ENCODE measurements at regions not wholly inside any gene's neighbourhood (a gene's known extent, or its start where the extent isn't known, plus 50 kb on each side); places are given as distances from the start of the nearest gene placed in this dataset.

DNA sequence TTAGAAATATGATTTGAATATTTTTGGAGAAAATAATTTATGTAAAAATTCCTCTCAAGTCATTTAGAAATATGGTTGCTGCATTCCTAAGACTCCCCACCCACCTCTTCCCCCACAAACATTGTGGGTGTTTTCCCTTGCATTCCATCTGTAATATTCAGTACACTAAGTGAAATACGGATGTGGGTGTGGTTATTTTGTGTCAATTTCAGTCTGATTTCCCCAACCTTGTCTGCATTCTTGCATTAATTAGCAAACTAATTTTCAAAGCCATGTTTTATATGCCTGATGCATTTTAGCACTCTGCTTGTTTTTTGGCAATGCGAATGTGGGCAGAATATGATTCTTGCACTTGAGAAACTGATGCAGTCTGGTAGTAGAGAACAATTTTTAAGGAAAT lies 408.3 kb upstream of the RGMA start:
- no peaks in the 10 kb centered on the region for H3K4me1 ChIP-seq (ENCODE audit: control insufficient read depth, insufficient read depth, low read length)
- no peak overlapping the region for H3K4me2 ChIP-seq (ENCODE audit: low read length)
- H3K9me3 ChIP-seq (replicated peaks; ENCODE audit: low read length) = no peaks in the 10 kb centered on the region
- H3K36me3 ChIP-seq (ENCODE audit: insufficient read depth, low read length) = no peaks in the 10 kb centered on the region
- no peak overlapping the region for H3K4me3 ChIP-seq (ENCODE audit: low read length)
- no peaks in the 10 kb centered on the region for H3K27me3 ChIP-seq (ENCODE audit: control insufficient read depth, insufficient read depth, low read length)
- H3K9ac ChIP-seq (ENCODE audit: low read depth, low read length) = no peak overlapping the region

DNA sequence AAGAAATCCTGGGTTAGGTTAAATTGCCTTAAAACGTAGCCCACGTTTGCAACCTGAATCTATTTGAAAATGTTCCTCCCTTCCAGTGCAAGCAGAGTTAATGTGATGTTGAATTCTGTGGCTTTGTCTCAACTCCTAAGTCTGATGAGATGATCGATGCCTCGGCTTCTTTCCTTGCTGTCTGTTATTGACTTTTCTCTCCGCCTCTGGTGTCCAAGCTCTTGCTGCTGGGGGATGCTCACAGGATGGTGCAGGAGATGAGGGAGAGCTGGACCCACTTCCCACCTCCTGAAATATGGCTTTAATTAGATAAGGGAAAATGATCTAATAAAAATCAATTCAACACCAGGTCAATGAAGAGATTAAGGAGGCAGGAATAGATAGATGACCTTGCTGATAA lies 407.9 kb upstream of the RGMA start:
- no peak overlapping the region for H3K9ac ChIP-seq (ENCODE audit: low read depth, low read length)
- H3K36me3 ChIP-seq (ENCODE audit: insufficient read depth, low read length) = no peaks in the 10 kb centered on the region
- no peak overlapping the region for H3K4me3 ChIP-seq (ENCODE audit: low read length)
- H3K27me3 ChIP-seq (ENCODE audit: control insufficient read depth, insufficient read depth, low read length) = no peaks in the 10 kb centered on the region
- no peaks in the 10 kb centered on the region for H3K9me3 ChIP-seq (replicated peaks; ENCODE audit: low read length)
- H3K4me2 ChIP-seq (ENCODE audit: low read length) = no peak overlapping the region
- H3K4me1 ChIP-seq (ENCODE audit: control insufficient read depth, insufficient read depth, low read length) = no peaks in the 10 kb centered on the region

DNA sequence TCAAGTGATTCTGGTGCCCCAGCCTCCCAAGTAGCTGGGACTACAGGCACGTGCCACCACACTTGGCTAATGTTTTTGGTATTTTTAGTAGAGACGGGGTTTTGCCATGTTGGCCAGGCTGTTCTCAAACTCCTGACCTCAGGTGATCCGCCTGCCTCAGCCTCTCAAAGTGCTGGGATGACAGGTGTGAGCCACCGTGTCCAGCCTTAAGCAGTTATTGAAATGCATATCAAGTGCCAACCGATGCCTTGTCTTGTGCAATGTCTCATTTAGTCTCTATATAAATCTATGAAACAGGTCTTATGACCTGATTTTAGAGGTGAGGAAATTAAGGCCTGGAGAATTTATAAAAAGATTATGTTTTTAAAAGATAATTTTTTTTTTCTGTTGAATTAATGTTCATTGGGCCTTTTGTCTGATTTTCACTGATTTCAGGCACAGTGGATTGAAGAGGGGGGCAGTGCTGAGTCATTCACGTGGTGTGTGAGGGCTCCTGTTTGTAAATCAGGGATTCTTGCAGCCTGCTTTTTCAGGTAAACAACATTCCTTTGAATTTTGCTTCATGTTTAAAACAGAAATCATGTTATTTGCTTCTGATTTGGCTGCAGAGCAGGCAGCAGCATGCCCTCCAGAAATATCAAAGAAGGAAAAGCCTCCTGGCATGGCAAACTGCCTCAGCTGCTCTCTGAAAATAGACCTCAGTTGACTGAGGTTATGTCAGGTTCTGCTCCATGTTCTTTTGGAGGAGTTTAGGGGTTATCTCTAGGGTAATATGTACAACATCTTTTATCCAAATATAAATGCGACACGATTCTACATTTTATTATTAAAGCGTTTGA lies 407.0 kb upstream of the RGMA start:
- Histone ChIP-seq H3K36me3 (ENCODE audit: insufficient read depth, low read length) (no peaks in the 10 kb centered on the region), H3K4me2 (ENCODE audit: low read length) (no peak overlapping the region), H3K4me3 (ENCODE audit: low read length) (no peak overlapping the region), H3K27me3 (ENCODE audit: control insufficient read depth, insufficient read depth, low read length) (no peaks in the 10 kb centered on the region), H3K4me1 (ENCODE audit: control insufficient read depth, insufficient read depth, low read length) (no peaks in the 10 kb centered on the region), H3K9ac (ENCODE audit: low read depth, low read length) (no peak overlapping the region), H3K9me3 (replicated peaks; ENCODE audit: low read length) (no peaks in the 10 kb centered on the region)

DNA sequence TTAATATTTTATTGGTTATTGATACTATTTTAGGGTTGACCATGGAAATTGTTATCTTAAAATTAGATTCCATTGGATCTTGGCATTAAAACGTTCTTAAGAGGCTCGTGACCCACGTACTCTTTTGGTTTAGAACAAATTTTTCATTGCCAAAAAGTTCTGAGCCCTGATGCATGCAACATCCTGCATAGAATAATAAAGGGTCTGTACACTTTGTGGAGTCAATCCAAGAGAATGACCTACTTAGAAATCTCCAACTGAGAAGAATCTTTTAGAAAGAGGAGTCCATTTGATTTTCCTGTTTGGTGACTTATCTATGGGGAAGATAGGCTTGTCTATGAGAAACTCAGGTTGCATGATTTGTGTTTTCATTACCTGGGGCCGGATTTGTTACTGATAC lies 404.2 kb upstream of the RGMA start:
- Histone ChIP-seq H3K9ac (ENCODE audit: low read depth, low read length) (no peak overlapping the region), H3K9me3 (replicated peaks; ENCODE audit: low read length) (no peaks in the 10 kb centered on the region), H3K36me3 (ENCODE audit: insufficient read depth, low read length) (no peaks in the 10 kb centered on the region), H3K27me3 (ENCODE audit: control insufficient read depth, insufficient read depth, low read length) (no peaks in the 10 kb centered on the region), H3K4me2 (ENCODE audit: low read length) (no peak overlapping the region), H3K4me1 (ENCODE audit: control insufficient read depth, insufficient read depth, low read length) (no peaks in the 10 kb centered on the region), H3K4me3 (ENCODE audit: low read length) (no peak overlapping the region)

DNA sequence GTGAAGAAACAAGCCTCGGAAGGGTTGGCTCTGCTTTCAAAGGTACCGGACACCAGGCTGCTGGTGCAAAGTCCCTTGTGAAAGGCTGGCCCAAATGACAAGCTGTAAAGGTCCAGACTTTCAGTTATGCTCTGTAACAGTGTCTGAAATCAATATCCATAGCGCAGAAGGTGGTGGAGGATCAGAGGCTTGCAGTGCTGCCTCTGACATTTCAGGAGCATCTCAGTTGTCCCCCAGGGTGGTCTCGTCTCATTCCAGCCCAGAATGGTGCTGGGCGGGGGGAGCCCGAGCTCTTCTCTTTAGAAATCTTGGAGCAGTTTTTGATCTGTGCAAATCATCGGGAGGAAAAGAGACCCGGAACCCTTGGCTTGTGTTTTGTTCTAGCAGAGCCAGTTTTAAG lies 402.3 kb upstream of the RGMA start:
- H3K4me1 ChIP-seq (ENCODE audit: control insufficient read depth, insufficient read depth, low read length) = no peaks in the 10 kb centered on the region
- H3K4me3 ChIP-seq (ENCODE audit: low read length) = no peak overlapping the region
- no peaks in the 10 kb centered on the region for H3K27me3 ChIP-seq (ENCODE audit: control insufficient read depth, insufficient read depth, low read length)
- H3K4me2 ChIP-seq (ENCODE audit: low read length) = no peak overlapping the region
- no peaks in the 10 kb centered on the region for H3K9me3 ChIP-seq (replicated peaks; ENCODE audit: low read length)
- no peak overlapping the region for H3K9ac ChIP-seq (ENCODE audit: low read depth, low read length)
- H3K36me3 ChIP-seq (ENCODE audit: insufficient read depth, low read length) = no peaks in the 10 kb centered on the region

DNA sequence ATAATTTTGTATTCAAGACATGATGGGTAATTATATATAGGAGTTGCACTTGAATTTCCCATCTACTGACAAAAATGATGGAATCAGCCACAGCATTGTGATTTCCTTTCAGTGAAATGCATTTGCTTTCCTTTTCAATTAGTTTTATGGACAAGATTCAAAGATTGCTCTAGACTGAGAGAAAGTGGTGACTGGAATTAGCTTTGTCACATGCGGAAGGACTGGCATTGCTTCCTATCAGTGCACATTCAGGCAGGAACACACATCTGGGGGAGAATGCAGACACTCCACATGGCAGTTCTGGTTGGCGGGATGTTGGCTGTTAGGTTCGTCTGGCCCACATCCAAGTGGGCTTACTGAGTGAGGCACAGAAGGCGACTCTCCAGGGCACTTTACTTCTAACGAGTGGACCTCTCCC lies 399.3 kb upstream of the RGMA start:
- no peak overlapping the region for H3K4me3 ChIP-seq (ENCODE audit: low read length)
- H3K9ac ChIP-seq (ENCODE audit: low read depth, low read length) = no peak overlapping the region
- H3K27me3 ChIP-seq (ENCODE audit: control insufficient read depth, insufficient read depth, low read length) = no peaks in the 10 kb centered on the region
- H3K4me1 ChIP-seq (ENCODE audit: control insufficient read depth, insufficient read depth, low read length) = no peaks in the 10 kb centered on the region
- H3K9me3 ChIP-seq (replicated peaks; ENCODE audit: low read length) = no peaks in the 10 kb centered on the region
- no peaks in the 10 kb centered on the region for H3K36me3 ChIP-seq (ENCODE audit: insufficient read depth, low read length)
- no peak overlapping the region for H3K4me2 ChIP-seq (ENCODE audit: low read length)

DNA sequence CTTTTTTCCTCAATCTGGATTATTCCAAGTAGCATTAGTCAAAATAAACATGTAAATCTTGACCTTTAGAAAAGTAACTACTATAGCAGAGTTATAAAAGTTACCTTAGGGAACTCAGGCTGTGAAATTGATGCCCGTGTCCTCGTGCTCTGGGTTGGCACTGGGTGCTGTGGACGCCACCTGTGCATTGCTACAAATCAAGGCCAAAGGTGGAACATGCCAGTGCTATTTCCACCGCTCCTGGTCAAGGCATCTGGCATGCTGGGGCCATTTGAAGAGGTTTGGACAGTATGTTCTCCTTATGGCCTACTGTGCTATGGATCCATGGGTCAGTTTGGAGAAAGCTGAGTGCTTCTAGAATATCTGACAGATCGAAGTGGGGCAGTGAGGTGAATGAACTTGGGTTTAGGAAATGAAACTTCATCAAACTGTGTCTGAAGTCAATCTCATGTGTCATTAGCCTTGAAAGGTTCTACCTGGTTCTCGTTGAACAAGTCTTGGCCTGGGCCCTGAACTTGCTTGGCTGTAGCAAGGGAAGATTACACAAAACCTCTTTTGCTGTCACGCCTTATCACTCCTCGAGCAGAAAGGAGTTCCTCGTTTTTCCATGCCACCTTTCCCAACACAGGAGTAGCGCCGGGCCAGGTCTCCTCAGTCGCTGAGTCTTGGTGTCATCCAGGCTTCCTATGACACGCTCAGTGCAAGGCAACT lies 397.6 kb upstream of the RGMA start:
- Histone ChIP-seq H3K4me3 (ENCODE audit: low read length) (no peak overlapping the region), H3K4me1 (ENCODE audit: control insufficient read depth, insufficient read depth, low read length) (no peaks in the 10 kb centered on the region), H3K4me2 (ENCODE audit: low read length) (no peak overlapping the region), H3K9ac (ENCODE audit: low read depth, low read length) (no peak overlapping the region), H3K36me3 (ENCODE audit: insufficient read depth, low read length) (no peaks in the 10 kb centered on the region), H3K27me3 (ENCODE audit: control insufficient read depth, insufficient read depth, low read length) (no peaks in the 10 kb centered on the region), H3K9me3 (replicated peaks; ENCODE audit: low read length) (peaks cover 3% of the 10 kb centered on the region)

DNA sequence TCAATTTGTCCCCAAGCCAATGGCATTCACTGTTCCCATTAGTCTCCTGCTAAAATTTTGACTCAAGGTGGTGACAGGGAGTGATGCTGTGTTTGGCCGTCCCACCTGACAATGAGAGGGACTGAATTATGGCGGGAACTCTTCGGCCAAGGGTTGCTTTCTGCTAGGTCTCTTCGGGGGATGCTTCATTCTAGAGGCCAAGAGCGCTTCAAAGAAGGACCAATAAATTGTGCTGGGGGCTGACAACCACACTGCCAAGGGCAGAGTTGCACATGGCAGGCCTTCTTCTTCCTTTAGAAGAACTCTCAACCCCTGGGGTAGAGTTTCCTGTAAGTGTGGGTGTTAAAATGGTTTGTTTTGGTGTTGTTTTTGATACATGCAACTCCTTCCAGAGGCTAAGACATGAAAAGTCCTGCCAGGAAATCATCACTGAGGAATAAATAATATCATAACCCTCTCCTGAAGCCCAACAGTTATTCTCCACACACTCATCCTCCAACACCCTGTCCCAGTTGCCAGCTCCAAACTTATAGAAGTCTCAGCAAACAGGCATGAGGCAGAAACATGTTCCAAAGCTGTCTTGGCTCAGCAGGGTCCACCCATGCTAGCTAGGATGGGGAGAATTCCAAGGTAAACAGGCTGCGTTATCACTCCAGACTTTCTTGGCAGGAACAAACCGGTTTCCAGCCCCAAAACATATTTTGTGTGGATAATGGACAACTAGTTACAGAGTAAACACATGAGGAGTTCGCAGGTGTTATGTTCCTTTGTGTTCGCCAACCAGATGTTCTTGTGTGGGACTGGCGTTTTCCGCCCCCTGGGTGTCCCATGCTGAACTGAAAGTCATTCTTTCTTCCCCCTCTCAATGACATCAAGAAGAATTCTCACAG lies 396.7 kb upstream of the RGMA start:
- Histone ChIP-seq H3K36me3 (ENCODE audit: insufficient read depth, low read length) (no peaks in the 10 kb centered on the region), H3K4me2 (ENCODE audit: low read length) (no peak overlapping the region), H3K9me3 (replicated peaks; ENCODE audit: low read length) (peaks cover 3% of the 10 kb centered on the region), H3K27me3 (ENCODE audit: control insufficient read depth, insufficient read depth, low read length) (no peaks in the 10 kb centered on the region), H3K4me1 (ENCODE audit: control insufficient read depth, insufficient read depth, low read length) (no peaks in the 10 kb centered on the region), H3K9ac (ENCODE audit: low read depth, low read length) (no peak overlapping the region), H3K4me3 (ENCODE audit: low read length) (no peak overlapping the region)

DNA sequence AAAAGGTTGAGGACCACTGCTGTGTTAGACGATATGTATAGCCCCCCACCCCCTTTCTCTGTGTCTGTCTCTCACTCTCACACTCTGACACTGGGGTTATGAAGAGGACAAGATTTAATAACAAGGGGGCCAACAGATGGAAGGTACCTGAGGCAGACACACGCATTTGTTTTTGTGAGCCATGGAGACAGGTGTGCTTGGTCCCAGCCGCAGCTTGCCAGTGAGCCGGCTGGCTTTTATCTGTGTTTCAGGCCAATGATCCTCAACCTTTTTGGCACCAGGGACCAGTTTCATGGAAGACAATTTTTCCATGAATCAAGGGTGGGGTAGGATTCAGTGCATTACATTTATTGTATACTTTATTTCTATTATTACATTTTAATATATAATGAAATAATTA lies 394.9 kb upstream of the RGMA start:
- Histone ChIP-seq H3K9ac (ENCODE audit: low read depth, low read length) (no peak overlapping the region), H3K27me3 (ENCODE audit: control insufficient read depth, insufficient read depth, low read length) (no peaks in the 10 kb centered on the region), H3K36me3 (ENCODE audit: insufficient read depth, low read length) (no peaks in the 10 kb centered on the region), H3K9me3 (replicated peaks; ENCODE audit: low read length) (peaks cover 3% of the 10 kb centered on the region), H3K4me1 (ENCODE audit: control insufficient read depth, insufficient read depth, low read length) (no peaks in the 10 kb centered on the region), H3K4me2 (ENCODE audit: low read length) (no peak overlapping the region), H3K4me3 (ENCODE audit: low read length) (no peak overlapping the region)

DNA sequence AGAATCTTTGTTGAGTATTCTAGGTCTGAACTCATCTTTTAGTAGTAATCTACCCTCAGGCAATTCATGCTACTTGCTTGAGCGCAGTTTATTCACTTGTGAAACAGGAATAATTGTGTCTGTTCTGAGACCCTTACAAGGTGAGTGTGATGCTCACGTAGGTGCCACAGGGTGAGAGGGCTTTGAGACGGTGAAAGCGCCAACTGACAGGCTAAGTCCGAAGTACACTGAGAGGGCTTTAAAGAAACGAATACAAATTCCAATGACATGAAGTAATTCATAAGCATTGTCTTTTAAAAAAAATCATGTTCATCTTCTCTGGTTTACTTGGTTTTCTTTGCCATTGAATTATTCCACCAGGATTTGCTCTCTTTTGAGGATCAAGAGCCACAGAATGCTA lies 393.7 kb upstream of the RGMA start:
- Histone ChIP-seq H3K4me1 (ENCODE audit: control insufficient read depth, insufficient read depth, low read length) (no peaks in the 10 kb centered on the region), H3K36me3 (ENCODE audit: insufficient read depth, low read length) (no peaks in the 10 kb centered on the region), H3K9ac (ENCODE audit: low read depth, low read length) (no peak overlapping the region), H3K4me2 (ENCODE audit: low read length) (no peak overlapping the region), H3K4me3 (ENCODE audit: low read length) (no peak overlapping the region), H3K9me3 (replicated peaks; ENCODE audit: low read length) (peaks cover 3% of the 10 kb centered on the region), H3K27me3 (ENCODE audit: control insufficient read depth, insufficient read depth, low read length) (no peaks in the 10 kb centered on the region)

DNA sequence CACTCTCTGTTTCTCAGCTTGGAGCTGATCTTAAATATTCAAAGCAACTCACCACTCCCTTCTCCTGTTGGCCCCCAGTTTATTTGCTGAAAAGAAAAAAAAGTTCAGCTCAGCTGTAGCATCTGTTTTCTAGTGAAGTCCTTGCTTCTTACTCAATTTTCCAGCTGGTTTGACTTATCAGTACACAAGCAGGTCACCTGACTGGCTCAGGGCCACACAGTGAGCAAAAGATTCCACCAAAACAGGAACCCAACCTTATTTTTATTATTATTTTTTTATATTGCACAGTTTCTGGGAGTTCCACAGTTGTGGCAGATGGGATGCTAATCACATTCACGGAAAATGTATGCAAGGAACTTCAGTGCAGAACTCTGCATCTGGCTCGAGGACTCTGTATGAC lies 390.7 kb upstream of the RGMA start:
- Histone ChIP-seq H3K9me3 (replicated peaks; ENCODE audit: low read length) (peaks cover 6% of the 10 kb centered on the region), H3K4me3 (ENCODE audit: low read length) (no peak overlapping the region), H3K36me3 (ENCODE audit: insufficient read depth, low read length) (no peaks in the 10 kb centered on the region), H3K9ac (ENCODE audit: low read depth, low read length) (no peak overlapping the region), H3K4me2 (ENCODE audit: low read length) (no peak overlapping the region), H3K4me1 (ENCODE audit: control insufficient read depth, insufficient read depth, low read length) (no peaks in the 10 kb centered on the region), H3K27me3 (ENCODE audit: control insufficient read depth, insufficient read depth, low read length) (no peaks in the 10 kb centered on the region)
